Common myeloid progenitor, CD34-positive (primary cell): ENCODE measurements at regions not wholly inside any gene's neighbourhood (a gene's known extent, or its start where the extent isn't known, plus 50 kb on each side); places are given as distances from the start of the nearest gene placed in this dataset.

Experiments
- CTCF ChIA-PET: fragments of 350-600 bp; sonication (Branson Sonifier 250); formaldehyde crosslinking; loops from one replicate; lab custom pipeline; 2021; ENCODE audit warnings: antibody characterized with exemption; lab: Charles Lee
- POLR2A ChIA-PET: fragments of 350-600 bp; sonication (Branson Sonifier 250); formaldehyde crosslinking; loops from one replicate; lab custom pipeline; 2021; ENCODE audit warnings: antibody characterized with exemption; lab: Charles Lee
- DNase-seq, 3 donors: peaks; one replicate each; pipeline versions ENCODE4 v3.0.0 to v3.0.0-alpha.2; 2013
- H3K27ac ChIP-seq, 2 experiments: 1 replicate in 1 of 2; 2 replicates in 1 of 2; pipeline ENCODE4 v1.7.0; 2013; ENCODE audit warnings: inconsistent platforms in 2 of 2, low read length in 2 of 2, mild to moderate bottlenecking in 2 of 2, low read depth in 1 of 2, moderate library complexity in 1 of 2; ENCODE audit not compliant: severe bottlenecking in 2 of 2, insufficient read depth in 1 of 2, poor library complexity in 1 of 2
- H3K27me3 ChIP-seq, 5 experiments: replicated peaks in 2 of 5; 1 replicate in 3 of 5; 2 replicates in 2 of 5; pipeline versions ENCODE4 v1.6.1 to v1.7.0; 2013; ENCODE audit warnings: low read length in 4 of 5, mild to moderate bottlenecking in 2 of 5, moderate library complexity in 2 of 5, inconsistent platforms in 1 of 5; ENCODE audit not compliant: insufficient read depth in 5 of 5, control insufficient read depth in 4 of 5
- H3K36me3 ChIP-seq, 4 experiments: 1 replicate in 2 of 4; 2 replicates in 2 of 4; pipeline versions ENCODE4 v1.6.1 to v1.7.0; 2013; ENCODE audit warnings: low read length in 3 of 4, control low read depth in 1 of 4, mild to moderate bottlenecking in 1 of 4; ENCODE audit not compliant: control insufficient read depth in 4 of 4, insufficient read depth in 4 of 4
- H3K4me1 ChIP-seq, 4 experiments: 1 replicate in 3 of 4; 2 replicates in 1 of 4; pipeline versions ENCODE4 v1.6.1 to v1.7.1; 2013; ENCODE audit warnings: low read length in 3 of 4, mild to moderate bottlenecking in 3 of 4, control low read depth in 1 of 4, inconsistent platforms in 1 of 4, moderate library complexity in 1 of 4; ENCODE audit not compliant: control insufficient read depth in 4 of 4, insufficient read depth in 4 of 4; ENCODE audit errors: control extremely low read depth in 1 of 4
- H3K4me3 ChIP-seq, 7 experiments: 1 replicate in 4 of 7; 2 replicates in 3 of 7; pipeline versions ENCODE4 v1.5.1 to v1.7.0; 2013; ENCODE audit warnings: mild to moderate bottlenecking in 7 of 7, low read length in 6 of 7, moderate library complexity in 6 of 7, inconsistent platforms in 2 of 7, low read depth in 2 of 7, control low read depth in 1 of 7; ENCODE audit not compliant: insufficient read depth in 4 of 7, control insufficient read depth in 1 of 7; ENCODE audit errors: extremely low read depth in 1 of 7
- H3K9me3 ChIP-seq, 5 experiments: 1 replicate in 4 of 5; 2 replicates in 1 of 5; pipeline versions ENCODE4 v1.6.1 to v1.7.1; 2013; ENCODE audit warnings: low read length in 4 of 5, mild to moderate bottlenecking in 2 of 5, inconsistent platforms in 1 of 5, low read depth in 1 of 5, moderate library complexity in 1 of 5; ENCODE audit not compliant: control insufficient read depth in 4 of 5, insufficient read depth in 2 of 5; ENCODE audit errors: control extremely low read depth in 1 of 5
- WGBS: methylation state at CpG from one replicate; pipeline ENCODE4 v1.1.5; 2013; ENCODE audit not compliant: insufficient coverage; 5-methylcytosine and 5-hydroxymethylcytosine counted together

DNA sequence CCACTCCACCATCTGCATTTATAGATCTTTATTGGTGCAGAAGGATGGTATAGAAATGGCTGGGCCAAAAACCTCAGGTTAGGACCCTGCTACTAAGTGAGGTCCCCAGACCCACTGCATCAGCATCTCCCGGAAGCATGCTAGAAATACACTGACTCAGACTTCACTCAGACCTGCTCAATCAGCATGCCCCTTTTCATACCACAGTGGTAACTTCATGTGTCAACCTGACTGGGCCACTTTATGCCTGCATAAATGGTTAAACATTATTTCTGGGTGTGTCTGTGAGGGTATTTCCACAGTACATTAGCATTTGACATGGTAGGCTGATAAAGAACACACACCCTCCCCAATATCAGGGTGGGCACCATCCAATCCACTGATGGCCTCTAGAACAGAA lies 118.6 kb upstream of the VCX3B start:
- 100% methylated on average over 1 of the region's 1 CpG for WGBS
- POLR2A ChIA-PET = no interaction called here

DNA sequence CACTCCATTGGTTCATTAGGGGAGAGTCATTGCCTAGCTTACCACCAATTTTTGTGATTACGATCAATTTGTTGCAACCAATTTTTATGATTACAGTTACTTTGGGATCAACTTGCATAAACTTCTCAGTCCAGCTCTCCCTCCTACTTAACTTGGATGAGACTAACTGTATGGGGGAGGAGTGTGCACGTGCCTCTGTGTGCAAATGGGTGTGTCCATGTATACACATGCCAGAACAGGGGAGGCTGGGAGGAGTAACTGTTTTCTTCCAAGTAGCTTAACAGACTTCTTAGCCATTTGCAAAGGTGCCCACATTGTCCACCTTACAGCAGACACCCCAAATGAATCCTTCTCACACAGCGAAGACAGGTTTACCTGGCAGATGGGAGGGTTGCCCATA lies 117.7 kb upstream of the VCX3B start:
- H3K27ac ChIP-seq = no peak overlapping the region
- H3K27me3 ChIP-seq = no peaks in the 10 kb centered on the region
- no peak for DNase-seq
- H3K36me3 ChIP-seq = no peaks in the 10 kb centered on the region
- H3K4me1 ChIP-seq = no peaks in the 10 kb centered on the region
- H3K4me3 ChIP-seq = no peak overlapping the region
- H3K9me3 ChIP-seq = peaks cover 0 to 2% (median 0%) of the 10 kb centered on the region in 5 experiments
- WGBS = no CpG with 5 or more reads among the region's 3 CpGs
- CTCF ChIA-PET = no interaction called here
- POLR2A ChIA-PET = no interaction called here

More for the DNA sequence above, 118.6 kb upstream of the VCX3B start:
- DNase-seq = no peak
- Histone ChIP-seq H3K36me3 (no peaks in the 10 kb centered on the region), H3K4me3 (no peak overlapping the region), H3K27ac (no peak overlapping the region), H3K4me1 (no peaks in the 10 kb centered on the region), H3K9me3 (peaks cover 0 to 2% (median 0%) of the 10 kb centered on the region in 5 experiments), H3K27me3 (no peaks in the 10 kb centered on the region)
- CTCF ChIA-PET = no interaction called here

DNA sequence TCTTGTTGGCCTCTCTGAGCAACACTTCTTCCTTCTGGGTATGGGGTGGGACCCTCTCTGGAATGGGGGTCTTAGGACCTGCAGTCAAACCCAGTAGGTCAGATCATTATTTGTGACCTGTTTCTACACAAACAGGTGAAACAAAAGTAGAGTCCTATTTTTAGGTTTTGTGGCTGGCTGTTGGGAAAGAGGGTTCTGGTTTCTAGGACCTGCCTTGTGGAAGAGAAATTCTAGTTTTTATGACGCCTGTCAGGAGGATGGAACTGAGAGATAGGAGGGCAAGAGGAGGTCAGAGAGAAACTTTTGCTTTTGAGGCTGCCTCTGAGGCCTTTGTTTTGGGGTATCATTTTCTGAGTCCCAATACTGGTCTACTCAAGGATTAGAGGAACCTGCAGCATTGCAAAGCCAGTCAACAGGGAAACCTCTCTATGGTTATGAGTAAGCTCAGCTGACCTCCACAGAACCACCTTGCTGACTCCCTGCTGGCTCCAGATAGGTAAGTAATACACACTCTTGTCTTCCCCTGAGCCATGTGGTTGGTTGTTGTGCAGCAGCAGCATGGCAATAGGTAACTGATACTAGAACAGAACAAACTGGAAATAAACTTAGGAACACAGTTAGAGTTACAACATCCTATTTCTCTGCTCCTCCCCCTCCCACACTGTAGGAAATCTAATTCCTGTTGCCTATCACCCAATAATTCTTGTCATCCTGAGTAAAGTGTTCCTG lies 114.7 kb upstream of the VCX3B start:
- no peaks in the 10 kb centered on the region for H3K27me3 ChIP-seq
- ChIA-PET POLR2A (no interaction called here), CTCF (no interaction called here)
- H3K4me3 ChIP-seq = no peak overlapping the region
- no peaks in the 10 kb centered on the region for H3K4me1 ChIP-seq
- 86% methylated on average over 1 of the region's 1 CpG for WGBS
- no peak for DNase-seq
- no peak overlapping the region for H3K27ac ChIP-seq
- peaks cover 0 to 2% (median 0%) of the 10 kb centered on the region in 5 experiments for H3K9me3 ChIP-seq
- no peaks in the 10 kb centered on the region for H3K36me3 ChIP-seq

DNA sequence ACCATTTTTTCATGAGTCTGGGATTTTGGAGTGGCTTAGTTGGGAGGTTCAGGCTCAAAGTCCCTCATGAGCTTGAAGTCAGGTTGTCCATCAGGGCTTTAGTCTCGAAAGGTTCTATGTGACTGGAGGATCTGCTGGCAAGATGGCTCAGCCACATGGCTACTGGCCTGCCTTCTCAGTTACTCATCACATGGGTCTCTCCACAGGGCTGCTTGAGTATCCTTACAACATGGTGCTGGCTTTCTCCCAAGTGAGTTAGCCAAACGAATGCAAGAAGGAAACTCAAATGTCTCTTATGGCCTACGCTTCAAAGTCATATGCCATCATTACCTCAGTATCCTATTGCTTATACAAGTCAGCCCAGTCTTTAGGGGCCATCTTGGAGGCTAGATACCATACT lies 106.3 kb upstream of the VCX3B start:
- Histone ChIP-seq H3K27me3 (no peaks in the 10 kb centered on the region), H3K4me3 (no peak overlapping the region), H3K27ac (no peak overlapping the region), H3K4me1 (no peaks in the 10 kb centered on the region), H3K9me3 (peaks cover 0 to 3% (median 0%) of the 10 kb centered on the region in 5 experiments), H3K36me3 (no peaks in the 10 kb centered on the region)
- POLR2A ChIA-PET = no interaction called here
- no peak for DNase-seq
- CTCF ChIA-PET = no interaction called here
- WGBS = 98% methylated on average over 3 of the region's 3 CpGs

DNA sequence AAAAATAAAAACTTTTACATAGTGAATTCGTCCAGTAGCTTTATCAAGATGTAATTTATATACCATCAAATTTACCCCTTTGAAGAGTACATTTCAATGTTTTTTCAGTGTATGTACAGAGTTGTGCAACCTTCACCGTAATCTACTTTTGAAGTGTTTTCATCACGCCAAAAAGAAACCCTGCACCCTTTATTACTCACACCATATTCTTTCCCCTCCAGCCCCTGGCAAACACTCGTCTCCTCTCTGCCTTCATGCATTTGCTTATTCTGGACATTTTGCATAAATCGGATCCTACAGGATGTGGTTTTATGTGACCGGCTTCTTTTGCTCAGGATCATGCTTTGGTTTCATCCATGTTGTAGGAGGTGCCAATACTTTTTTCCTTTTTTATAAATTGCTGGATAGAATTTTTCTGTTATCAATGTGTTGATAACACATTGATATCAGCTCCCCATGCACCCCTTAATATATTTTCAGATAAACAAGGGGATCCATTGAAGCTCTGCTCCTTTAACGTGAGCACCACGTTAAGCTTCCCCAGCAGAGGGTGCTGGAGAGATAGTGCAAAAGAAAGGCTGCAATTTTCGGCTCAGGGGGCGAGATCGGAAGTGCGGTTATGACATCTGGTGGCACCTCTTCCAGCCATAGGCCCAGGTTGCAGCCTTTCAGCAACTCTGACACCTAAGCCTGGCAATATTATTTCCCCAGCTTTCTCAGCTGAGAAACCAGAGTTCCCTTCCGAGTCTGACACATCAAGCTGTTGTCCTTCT lies 100.1 kb upstream of the VCX3B start:
- Histone ChIP-seq H3K36me3 (no peaks in the 10 kb centered on the region), H3K9me3 (no peaks in the 10 kb centered on the region), H3K27ac (no peak overlapping the region), H3K27me3 (no peaks in the 10 kb centered on the region), H3K4me1 (peaks cover 0 to 4% (median 0%) of the 10 kb centered on the region in 4 experiments), H3K4me3 (no peak overlapping the region)
- peak; percentile 37 to 76 (median 76) for DNase-seq
- ChIA-PET POLR2A (no interaction called here), CTCF (interaction anchor here (1.0 to 1.2 kb wide), 4 partner anchors 10 to 375 kb away, joined by 3 to 8 read pairs (median 3); no protein-coding TSS in a partner anchor)
- 41% methylated on average over 11 of the region's 13 CpGs for WGBS

DNA sequence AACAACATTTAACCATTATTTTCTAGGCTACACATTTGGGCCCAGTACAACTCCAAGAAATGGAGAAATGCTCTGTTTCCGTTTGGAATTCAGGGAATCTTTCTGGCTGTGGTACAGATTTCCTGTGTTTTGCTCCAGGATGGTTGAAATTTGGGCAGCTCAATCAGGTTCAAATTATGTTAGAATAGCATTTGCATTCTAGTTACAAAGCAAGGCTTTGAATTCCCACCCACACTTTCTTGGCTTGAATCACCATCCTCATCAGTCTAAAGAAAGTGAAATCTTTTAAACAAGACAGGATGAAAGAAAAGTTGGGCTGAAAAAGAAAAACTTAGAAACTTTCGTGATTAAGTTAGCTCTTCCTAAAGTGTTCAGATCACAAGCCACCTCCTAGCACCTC lies 98.1 kb upstream of the VCX3B start:
- Histone ChIP-seq H3K9me3 (no peaks in the 10 kb centered on the region), H3K27me3 (no peaks in the 10 kb centered on the region), H3K27ac (no peak overlapping the region), H3K36me3 (no peaks in the 10 kb centered on the region), H3K4me3 (no peak overlapping the region), H3K4me1 (peaks cover 0 to 4% (median 0%) of the 10 kb centered on the region in 4 experiments)
- no peak for DNase-seq
- ChIA-PET POLR2A (no interaction called here), CTCF (no interaction called here)
- WGBS = 88% methylated on average over 1 of the region's 2 CpGs
